Right ventricle myocardium inferior (tissue), 1 donor: ENCODE measurements at regions not wholly inside any gene's neighbourhood (a gene's known extent, or its start where the extent isn't known, plus 50 kb on each side); places are given as distances from the start of the nearest gene placed in this dataset.
"Not testable (repeated sequence)": the region's sequence is repeated elsewhere in the genome, so short reads cannot be mapped to it uniquely, and the experiment has no call there.

Source experiments
- ATAC-seq: fragments of 200-7000 bp; cut with Tn5 transposase; one replicate; pipeline ENCODE4 v1.9.1; 2020; ENCODE audit warnings: mild to moderate bottlenecking, moderate library complexity
- DNase-seq: peaks from one replicate; pipeline ENCODE4 v3.0.0; 2021; ENCODE audit errors: missing footprints
- intact Hi-C: fragments of 100-400 bp; cut with DNase I; formaldehyde crosslinking; loops from one replicate; pipeline ENCODE4 v1.11.0; 2022
- donor health status: DM: no; HTN: yes; CAD: no; lungs with severe emphysema.

DNA sequence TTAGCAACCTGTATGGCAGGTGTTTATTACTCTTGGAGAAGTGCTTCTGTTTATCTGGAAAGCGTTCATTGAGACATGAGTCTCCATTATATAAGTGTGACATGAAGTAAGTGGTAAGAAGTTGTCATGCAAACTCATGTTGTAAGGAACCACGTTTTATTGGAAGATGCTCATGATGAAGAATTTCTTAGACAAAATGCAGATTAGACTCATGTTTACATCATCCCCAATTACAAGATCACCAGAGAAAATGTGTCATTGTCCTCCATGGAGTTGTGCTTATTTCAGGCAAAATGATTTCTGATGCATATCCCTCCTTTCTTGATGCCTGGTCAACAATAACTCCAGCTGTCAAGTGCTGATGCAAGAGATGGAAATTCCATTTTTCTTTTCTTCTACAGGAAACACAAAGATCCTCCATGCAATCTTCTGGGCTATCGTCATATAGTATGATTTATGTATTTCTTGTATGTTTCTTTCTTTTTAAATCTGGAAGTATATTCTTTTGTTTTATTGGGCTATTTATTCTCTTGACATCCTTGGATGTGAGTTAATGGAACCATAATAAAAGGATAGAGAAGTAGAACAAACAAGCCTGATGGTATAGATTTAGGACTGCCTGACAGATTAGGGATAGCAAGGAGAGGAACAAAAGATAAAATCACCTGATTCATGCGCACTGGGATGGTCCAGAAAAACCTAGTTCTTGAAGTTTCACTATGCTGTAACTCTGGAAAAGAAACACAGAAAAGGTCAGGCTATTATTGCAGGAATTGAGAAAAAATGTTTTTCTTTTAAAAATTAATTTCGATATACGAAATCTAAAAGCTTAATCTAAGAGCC lies 50.7 kb upstream of the DIAPH3 start:
- intact Hi-C loops, result no loop called here
- ATAC-seq (no peak), DNase-seq (no peak)

- DNase-seq (no peak), ATAC-seq (no peak)
- intact Hi-C loops, result no loop called here
Measured at GRCh38 chr13:60220072-60220471, 56.3 kb upstream of the DIAPH3 start.

DNA sequence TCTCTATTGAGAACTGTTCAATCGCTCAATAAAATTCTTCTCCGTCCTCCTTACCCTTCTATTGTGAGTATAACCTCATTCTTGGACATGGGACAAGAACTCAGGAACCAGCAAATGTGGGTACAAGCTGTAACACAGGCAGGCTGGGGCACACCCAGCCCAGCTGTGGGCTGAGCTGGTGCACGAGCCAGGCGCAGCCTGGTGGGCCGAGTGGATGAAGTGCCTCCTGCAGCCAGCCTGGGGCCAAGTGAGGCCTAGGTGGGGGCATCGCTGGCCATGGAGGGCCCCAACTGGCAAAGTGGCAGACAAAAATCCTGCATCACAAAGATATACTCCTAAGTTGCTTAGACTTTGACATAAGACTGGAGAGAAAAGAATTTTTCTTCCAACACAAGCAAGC lies 57.9 kb upstream of the DIAPH3 start:
- intact Hi-C loops, result no loop called here
- ATAC-seq, result no peak
- no peak for DNase-seq

DNA sequence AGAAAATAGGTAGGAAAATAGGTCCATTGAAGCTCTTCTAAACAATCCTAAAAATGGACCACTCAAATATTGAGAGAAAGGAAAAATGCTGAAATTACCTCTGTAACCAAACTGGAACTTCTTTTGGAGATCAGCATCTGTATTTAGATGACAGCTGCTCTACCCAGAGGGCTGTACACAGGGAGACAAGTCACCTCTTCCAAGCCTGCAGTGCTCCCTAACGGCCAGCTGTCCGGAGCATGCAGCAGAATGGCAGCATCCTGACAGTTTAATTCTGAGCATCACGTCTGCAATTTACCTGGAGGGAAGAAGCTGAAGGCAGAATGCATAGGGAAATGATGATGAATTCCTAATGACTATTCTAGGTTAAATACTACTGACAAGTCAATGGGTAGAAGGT lies 62.8 kb upstream of the DIAPH3 start:
- intact Hi-C loops, result no loop called here
- ATAC-seq, result no peak
- no peak for DNase-seq

GRCh38 chr13:60227158-60227557 lies 63.4 kb upstream of the DIAPH3 start:
- DNase-seq (no peak), ATAC-seq (no peak)
- intact Hi-C loops, result no loop called here

DNA sequence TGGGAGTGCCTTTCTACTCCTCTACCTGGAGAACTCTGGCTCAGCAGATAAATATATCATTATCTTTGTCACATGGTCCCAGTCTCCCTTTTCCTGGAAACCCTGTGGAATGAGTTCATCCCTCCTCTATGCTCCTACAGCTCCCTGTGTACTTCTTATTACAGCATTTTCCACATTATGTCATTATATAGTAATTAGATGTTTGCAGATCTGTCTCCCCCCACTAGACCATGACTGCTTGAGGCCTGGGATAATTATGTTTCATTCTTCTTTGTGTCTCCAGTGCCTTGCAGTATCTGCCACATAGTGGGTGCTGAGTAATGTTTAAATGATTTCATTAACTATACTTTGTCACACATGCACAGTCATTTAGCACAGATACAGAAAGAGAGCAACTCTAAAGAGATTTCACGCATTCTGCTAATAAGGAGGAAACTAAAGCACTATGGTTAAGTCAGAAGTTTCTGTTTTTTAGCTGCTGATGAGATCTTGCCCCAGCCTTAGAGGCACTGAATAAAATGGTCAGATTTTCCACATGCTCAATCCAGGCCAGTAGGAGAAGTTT lies 66.1 kb upstream of the DIAPH3 start:
- intact Hi-C loops, result no loop called here
- DNase-seq (no peak), ATAC-seq (no peak)

GRCh38 chr13:60230593-60230992 lies 66.9 kb upstream of the DIAPH3 start:
- intact Hi-C loops, result no loop called here
- DNase-seq, result no peak
- no peak for ATAC-seq

DNA sequence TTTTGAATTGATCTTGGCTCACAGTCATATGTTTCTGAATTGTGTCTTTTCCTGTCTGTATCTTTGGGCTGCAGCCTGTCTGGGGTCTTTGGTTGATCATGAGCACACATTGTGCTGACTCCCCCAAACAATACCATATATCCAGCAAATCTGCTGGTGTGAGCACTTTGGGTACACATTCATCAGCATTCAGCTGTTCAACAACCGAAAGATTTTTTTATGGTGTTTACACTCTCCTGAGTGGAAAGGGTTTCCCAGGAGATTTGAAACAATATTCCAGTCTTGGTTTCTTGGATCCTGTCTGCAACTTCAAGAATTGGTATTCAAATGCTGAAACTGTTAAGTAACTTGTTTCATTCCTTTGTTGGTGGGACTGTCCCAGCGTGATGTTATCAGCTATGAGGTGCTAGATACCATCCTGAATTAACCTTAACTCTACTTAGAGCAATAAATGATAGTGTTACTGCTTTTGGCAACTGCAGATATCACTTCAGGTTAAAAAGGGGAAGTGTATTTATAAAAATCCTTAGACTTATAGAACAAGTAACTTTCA lies 78.4 kb upstream of the DIAPH3 start:
- no peak for DNase-seq
- intact Hi-C loops, result no loop called here
- no peak for ATAC-seq

- DNase-seq (no peak), ATAC-seq (no peak)
- intact Hi-C loops, result no loop called here
Measured at GRCh38 chr13:60244381-60244780, 80.7 kb upstream of the DIAPH3 start.

DNA sequence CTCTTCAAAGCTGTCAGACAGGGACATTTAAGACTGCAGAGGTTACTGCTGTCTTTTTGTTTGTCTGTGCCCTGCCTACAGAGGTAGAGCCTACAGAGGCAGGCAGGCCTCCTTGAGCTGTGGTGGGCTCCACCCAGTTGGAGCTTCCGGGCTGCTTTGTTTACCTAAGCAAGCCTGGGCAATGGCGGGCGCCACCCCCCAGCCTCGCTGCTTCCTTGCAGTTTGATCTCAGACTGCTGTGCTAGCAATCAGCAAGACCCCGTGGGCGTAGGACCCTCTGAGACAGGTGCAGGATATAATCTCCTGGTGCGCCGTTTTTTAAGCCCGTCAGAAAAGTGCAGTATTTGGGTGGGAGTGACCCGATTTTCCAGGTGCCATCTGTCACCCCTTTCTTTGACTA lies 87.7 kb upstream of the DIAPH3 start:
- DNase-seq, intact Hi-C loops, ATAC-seq: not testable (repeated sequence)

- intact Hi-C loops, result no loop called here
- ATAC-seq, result no peak
Measured at GRCh38 chr13:60258349-60258748, 94.6 kb upstream of the DIAPH3 start.

GRCh38 chr13:60260440-60260839 lies 96.7 kb upstream of the DIAPH3 start:
- DNase-seq (no peak), ATAC-seq (no peak)
- intact Hi-C loops, result no loop called here

More at GRCh38 chr13:60258349-60258748, 94.6 kb upstream of the DIAPH3 start:
- DNase-seq, result no peak

- intact Hi-C loops, result no loop called here
- DNase-seq (no peak), ATAC-seq (no peak)
Measured at GRCh38 chr13:60261432-60262351, 98.0 kb upstream of the DIAPH3 start.

- ATAC-seq (no peak), DNase-seq (no peak)
- intact Hi-C loops, result no loop called here
Measured at GRCh38 chr13:60265566-60265965, 101.8 kb upstream of the DIAPH3 start.

DNA sequence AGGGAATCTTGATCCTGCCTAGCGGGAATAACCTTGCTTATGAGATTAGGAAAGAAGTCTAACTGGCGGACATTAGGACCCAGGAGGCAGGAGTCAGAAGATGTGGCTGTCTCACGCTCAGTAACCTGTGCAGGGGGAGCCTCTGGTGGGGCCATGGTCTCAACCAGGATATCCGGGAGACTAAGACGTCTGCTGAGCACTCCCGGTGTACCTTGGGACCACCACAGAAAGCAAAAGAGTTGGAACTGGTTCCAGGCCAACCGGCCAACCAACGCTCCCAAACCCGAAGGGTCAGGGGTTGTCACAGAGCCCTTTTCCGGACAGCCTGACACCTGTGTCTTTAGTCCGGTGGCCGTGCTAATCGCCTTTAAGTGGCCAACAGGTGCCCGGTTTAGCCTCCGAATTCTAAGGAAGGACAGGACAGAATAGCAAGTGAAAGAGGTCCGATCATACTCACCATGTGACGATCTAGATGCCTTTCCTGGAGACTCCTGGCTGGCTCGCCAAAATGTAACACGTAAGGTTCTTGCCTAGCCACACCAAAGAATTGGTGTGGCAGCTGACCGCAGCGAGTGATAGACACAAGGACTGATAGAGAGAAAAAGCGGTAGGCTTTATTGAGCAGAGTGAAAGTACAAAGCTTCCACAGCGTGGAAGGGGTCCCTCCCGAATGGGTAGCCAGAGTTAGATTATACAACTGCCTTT lies 103.9 kb upstream of the DIAPH3 start:
- ATAC-seq (no peak), DNase-seq (no peak)
- intact Hi-C loops, result no loop called here

DNA sequence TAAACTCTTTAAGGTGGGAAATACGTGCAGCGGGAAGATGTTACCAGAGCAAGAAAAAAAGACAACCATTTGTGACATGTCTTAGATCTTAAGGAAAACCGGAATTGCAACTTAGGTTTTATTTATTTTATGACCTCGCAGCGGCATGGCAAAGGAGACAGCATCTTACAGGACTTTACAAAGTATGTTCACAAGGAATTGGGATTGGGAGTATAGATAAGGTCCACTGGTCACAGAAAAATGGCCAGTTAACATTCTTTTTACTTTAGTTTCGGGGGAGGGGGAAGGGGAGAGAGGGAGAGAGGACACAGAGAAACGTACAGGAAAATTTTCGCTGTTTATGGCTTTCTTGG lies 104.5 kb upstream of the DIAPH3 start:
- intact Hi-C loops, result no loop called here
- DNase-seq (no peak), ATAC-seq (no peak)

GRCh38 chr13:60273971-60274527 lies 110.3 kb upstream of the DIAPH3 start:
- DNase-seq (no peak), ATAC-seq (no peak)
- intact Hi-C loops, result no loop called here

- intact Hi-C loops, result no loop called here
- no peak for DNase-seq
- no peak for ATAC-seq
Measured at GRCh38 chr13:60274655-60275054, 110.9 kb upstream of the DIAPH3 start.

DNA sequence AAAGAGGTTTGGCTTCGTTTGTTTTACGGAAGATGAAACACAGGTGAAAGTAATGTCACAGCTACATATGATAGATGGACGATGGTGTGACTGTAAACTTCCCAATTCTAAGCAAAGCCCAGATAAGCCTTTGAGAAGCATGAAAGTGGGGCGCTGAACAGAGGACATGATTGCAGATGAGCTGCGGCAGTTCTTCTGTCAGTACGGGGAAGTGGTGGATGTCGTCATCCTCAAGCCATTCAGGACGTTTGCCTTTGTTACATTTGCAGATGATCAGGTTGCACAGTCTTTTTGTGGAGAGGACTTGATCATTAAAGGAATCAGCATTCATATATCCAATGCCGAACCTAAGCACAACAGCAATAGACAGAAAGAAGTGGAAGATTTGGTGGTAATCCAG lies 111.5 kb upstream of the DIAPH3 start:
- DNase-seq, result no peak

More for the DNA sequence above, 111.5 kb upstream of the DIAPH3 start:
- intact Hi-C loops, result no loop called here
- ATAC-seq, result no peak
